HEK293 (cell line): ENCODE measurements at regions not wholly inside any gene's neighbourhood (a gene's known extent, or its start where the extent isn't known, plus 50 kb on each side); places are given as distances from the start of the nearest gene placed in this dataset.

Experiments
- CTCF ChIA-PET: fragments of 350-600 bp; formaldehyde crosslinking; extraction: SDS; loops from one replicate; lab custom pipeline; 2021; ENCODE audit warnings: antibody characterized with exemption; lab: Yijun Ruan, JAX
- POLR2A ChIA-PET: fragments of 300-600 bp; formaldehyde crosslinking; extraction: SDS; loops from one replicate; lab custom pipeline; 2020; ENCODE audit warnings: antibody characterized with exemption, inconsistent platforms; lab: Yijun Ruan, JAX
- H3K27ac ChIP-seq: fragments of 200-500 bp; sonication (Bioruptor generic); 2 replicates; pipeline ENCODE4 v1.5.1; 2014; ENCODE audit warnings: low read depth, low read length, control low read depth, inconsistent platforms; ENCODE audit errors: extremely low read depth
- H3K36me3 ChIP-seq, 2 experiments: fragments of 200-500 bp in 1 of 2; sonication (Bioruptor generic) in 1 of 2; 1 replicate in 1 of 2; 2 replicates in 1 of 2; pipeline ENCODE4 v1.5.1; 2014 to 2017; ENCODE audit warnings: inconsistent platforms in 2 of 2, low read length in 2 of 2; ENCODE audit not compliant: control insufficient read depth in 2 of 2, insufficient read depth in 1 of 2
- H3K4me1 ChIP-seq: fragments of 200-500 bp; sonication (Bioruptor generic); 2 replicates; pipeline ENCODE4 v1.5.1; 2014; ENCODE audit warnings: mild to moderate bottlenecking, low read length, inconsistent platforms; ENCODE audit not compliant: control insufficient read depth, insufficient read depth
- H3K4me3 ChIP-seq: 2 replicates; pipeline ENCODE4 v1.5.1; 2011; ENCODE audit warnings: low read depth, mild to moderate bottlenecking, control low read depth, low read length, moderate library complexity
- H3K9me3 ChIP-seq: fragments of 200-500 bp; sonication (Bioruptor generic); 2 replicates; pipeline ENCODE4 v1.5.1; 2014; ENCODE audit warnings: low read depth, low read length, inconsistent platforms; ENCODE audit not compliant: control insufficient read depth, insufficient read depth
- HOXA7 ChIP-seq: sonication (generic); formaldehyde crosslinking; IDR thresholded peaks from 2 replicates; pipeline ENCODE4 v1.8.1; 2022; ENCODE audit warnings: missing genetic modification reagents, borderline replicate concordance
- SETDB1 ChIP-seq: IDR thresholded peaks from one replicate; pipeline ENCODE4 v1.6.1; 2017; ENCODE audit warnings: mild to moderate bottlenecking, low read length, moderate library complexity, mixed read lengths; ENCODE audit not compliant: insufficient read length
- WT1 ChIP-seq: fragments of 450-650 bp; formaldehyde crosslinking; IDR thresholded peaks from 2 replicates; pipeline ENCODE4 v1.5.1; 2016; ENCODE audit warnings: missing biosample characterization, missing genetic modification characterization
- ZBTB7A ChIP-seq: fragments of 450-650 bp; formaldehyde crosslinking; IDR thresholded peaks from 2 replicates; pipeline ENCODE4 v1.5.1; 2016; ENCODE audit warnings: low read depth, missing biosample characterization, missing genetic modification characterization
- ZEB2 ChIP-seq: fragments of 450-650 bp; formaldehyde crosslinking; IDR thresholded peaks from 2 replicates; pipeline ENCODE4 v1.5.1; 2016; ENCODE audit warnings: missing biosample characterization, missing genetic modification characterization
- ZNF133 ChIP-seq: fragments of 450-650 bp; formaldehyde crosslinking; IDR thresholded peaks from 2 replicates; pipeline ENCODE4 v1.5.1; 2016; ENCODE audit warnings: missing biosample characterization, missing genetic modification characterization
- ZNF146 ChIP-seq: fragments of 450-650 bp; formaldehyde crosslinking; IDR thresholded peaks from 2 replicates; pipeline ENCODE4 v1.5.1; 2016; ENCODE audit warnings: missing biosample characterization, missing genetic modification characterization
- ZNF175 ChIP-seq: fragments of 450-650 bp; formaldehyde crosslinking; IDR thresholded peaks from 2 replicates; pipeline ENCODE4 v1.5.1; 2016; ENCODE audit warnings: missing biosample characterization, missing genetic modification characterization
- ZNF24 ChIP-seq: fragments of 450-650 bp; formaldehyde crosslinking; IDR thresholded peaks from 2 replicates; pipeline ENCODE4 v1.5.1; 2016; ENCODE audit warnings: missing biosample characterization, missing genetic modification characterization
- ZNF292 ChIP-seq: fragments of 450-650 bp; formaldehyde crosslinking; IDR thresholded peaks from 2 replicates; pipeline ENCODE4 v1.5.1; 2016; ENCODE audit warnings: low read depth, missing biosample characterization, missing genetic modification characterization, borderline replicate concordance
- ZNF302 ChIP-seq: fragments of 450-650 bp; formaldehyde crosslinking; IDR thresholded peaks from 2 replicates; pipeline ENCODE4 v1.5.1; 2016; ENCODE audit warnings: missing biosample characterization, missing genetic modification characterization, low read depth
- ZNF37A ChIP-seq: fragments of 450-650 bp; IDR thresholded peaks from 2 replicates; pipeline ENCODE4 v1.5.1; 2018; ENCODE audit warnings: missing biosample characterization, missing genetic modification characterization
- ZNF391 ChIP-seq: fragments of 450-650 bp; formaldehyde crosslinking; IDR thresholded peaks from 2 replicates; pipeline ENCODE4 v1.5.1; 2016; ENCODE audit warnings: low read depth, missing biosample characterization, missing genetic modification characterization, borderline replicate concordance
- ZNF394 ChIP-seq: fragments of 450-650 bp; formaldehyde crosslinking; IDR thresholded peaks from 2 replicates; pipeline ENCODE4 v1.5.1; 2016; ENCODE audit warnings: missing biosample characterization, missing genetic modification characterization, mild to moderate bottlenecking, moderate library complexity, borderline replicate concordance
- ZNF404 ChIP-seq: fragments of 450-650 bp; formaldehyde crosslinking; IDR thresholded peaks from 2 replicates; pipeline ENCODE4 v1.5.1; 2017; ENCODE audit warnings: missing biosample characterization, missing genetic modification characterization
- ZNF473 ChIP-seq: fragments of 450-650 bp; formaldehyde crosslinking; IDR thresholded peaks from 2 replicates; pipeline ENCODE4 v1.5.1; 2017; ENCODE audit warnings: missing biosample characterization, missing genetic modification characterization
- ZNF548 ChIP-seq: fragments of 450-650 bp; formaldehyde crosslinking; IDR thresholded peaks from 2 replicates; pipeline ENCODE4 v1.5.1; 2016; ENCODE audit warnings: missing biosample characterization, missing genetic modification characterization
- ZNF629 ChIP-seq: fragments of 450-650 bp; formaldehyde crosslinking; IDR thresholded peaks from 2 replicates; pipeline ENCODE4 v1.5.1; 2017; ENCODE audit warnings: missing biosample characterization, missing genetic modification characterization
- ZSCAN16 ChIP-seq: fragments of 450-650 bp; formaldehyde crosslinking; IDR thresholded peaks from 2 replicates; pipeline ENCODE4 v1.5.1; 2016; ENCODE audit warnings: missing biosample characterization, missing genetic modification characterization
- ZSCAN23 ChIP-seq: fragments of 450-650 bp; formaldehyde crosslinking; IDR thresholded peaks from 2 replicates; pipeline ENCODE4 v1.5.1; 2016; ENCODE audit warnings: missing biosample characterization, missing genetic modification characterization
- ZSCAN30 ChIP-seq: fragments of 450-650 bp; IDR thresholded peaks from 2 replicates; pipeline ENCODE4 v1.5.1; 2018; ENCODE audit warnings: missing biosample characterization, mild to moderate bottlenecking, missing genetic modification characterization, moderate library complexity
- TF ChIP-seq, protein P1 (sequence below): fragments of 450-650 bp; formaldehyde crosslinking; IDR thresholded peaks from 2 replicates; pipeline ENCODE4 v1.5.1; 2017; ENCODE audit warnings: missing biosample characterization, missing genetic modification characterization
- TF ChIP-seq, protein P2 (sequence below): fragments of 450-650 bp; formaldehyde crosslinking; IDR thresholded peaks from 2 replicates; pipeline ENCODE4 v1.5.1; 2016; ENCODE audit warnings: missing biosample characterization, missing genetic modification characterization
- TF ChIP-seq, protein P3 (sequence below): fragments of 450-650 bp; formaldehyde crosslinking; IDR thresholded peaks from 2 replicates; pipeline ENCODE4 v1.5.1; 2016; ENCODE audit warnings: missing biosample characterization, missing genetic modification characterization

DNA sequence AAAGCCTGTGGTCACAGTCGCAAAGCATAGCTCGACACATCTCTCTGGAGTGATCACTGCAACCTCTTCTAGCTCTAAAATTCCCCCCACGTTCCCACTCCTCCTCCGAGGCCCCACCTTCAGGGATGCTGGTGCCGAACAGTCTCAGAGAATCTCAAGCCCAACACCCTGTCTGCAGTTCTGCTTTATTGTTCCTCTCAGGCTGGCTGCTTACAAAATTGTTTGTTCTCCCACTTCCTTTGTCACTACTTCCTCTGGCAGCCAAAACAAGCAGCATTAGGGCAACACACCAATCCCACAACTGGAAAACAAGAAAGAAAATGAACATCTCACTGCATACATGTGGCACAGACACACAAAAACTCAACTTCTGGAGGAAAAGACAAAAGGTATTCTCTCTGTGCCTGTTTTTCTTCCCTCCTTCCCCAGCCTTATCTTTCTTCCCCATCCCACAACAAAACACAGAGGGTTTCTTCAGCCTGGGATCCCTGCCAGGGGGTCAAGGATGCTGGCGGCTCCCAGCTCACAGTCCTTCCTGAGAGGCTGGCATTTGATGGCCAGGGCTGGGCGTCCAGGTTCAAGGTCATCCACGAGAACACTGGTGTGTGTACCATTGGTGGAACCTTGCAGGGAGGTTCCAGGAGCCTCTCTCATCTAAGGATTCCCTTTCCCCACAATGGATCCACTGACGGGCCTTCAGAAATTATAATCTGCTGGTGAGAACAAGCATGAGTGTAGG is 108.4 kb downstream of the TMCO5A start (continued):
- TF ChIP-seq, protein P1, sequence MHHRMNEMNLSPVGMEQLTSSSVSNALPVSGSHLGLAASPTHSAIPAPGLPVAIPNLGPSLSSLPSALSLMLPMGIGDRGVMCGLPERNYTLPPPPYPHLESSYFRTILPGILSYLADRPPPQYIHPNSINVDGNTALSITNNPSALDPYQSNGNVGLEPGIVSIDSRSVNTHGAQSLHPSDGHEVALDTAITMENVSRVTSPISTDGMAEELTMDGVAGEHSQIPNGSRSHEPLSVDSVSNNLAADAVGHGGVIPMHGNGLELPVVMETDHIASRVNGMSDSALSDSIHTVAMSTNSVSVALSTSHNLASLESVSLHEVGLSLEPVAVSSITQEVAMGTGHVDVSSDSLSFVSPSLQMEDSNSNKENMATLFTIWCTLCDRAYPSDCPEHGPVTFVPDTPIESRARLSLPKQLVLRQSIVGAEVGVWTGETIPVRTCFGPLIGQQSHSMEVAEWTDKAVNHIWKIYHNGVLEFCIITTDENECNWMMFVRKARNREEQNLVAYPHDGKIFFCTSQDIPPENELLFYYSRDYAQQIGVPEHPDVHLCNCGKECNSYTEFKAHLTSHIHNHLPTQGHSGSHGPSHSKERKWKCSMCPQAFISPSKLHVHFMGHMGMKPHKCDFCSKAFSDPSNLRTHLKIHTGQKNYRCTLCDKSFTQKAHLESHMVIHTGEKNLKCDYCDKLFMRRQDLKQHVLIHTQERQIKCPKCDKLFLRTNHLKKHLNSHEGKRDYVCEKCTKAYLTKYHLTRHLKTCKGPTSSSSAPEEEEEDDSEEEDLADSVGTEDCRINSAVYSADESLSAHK (tag by site-specific recombination) = no peak
- TF ChIP-seq SETDB1 (no peak), ZNF24 (no peak), HOXA7 (CRISPR knock-in tag) (no peak), ZNF629 (no peak), ZSCAN30 (tag by site-specific recombination) (no peak)
- TF ChIP-seq, protein P2, sequence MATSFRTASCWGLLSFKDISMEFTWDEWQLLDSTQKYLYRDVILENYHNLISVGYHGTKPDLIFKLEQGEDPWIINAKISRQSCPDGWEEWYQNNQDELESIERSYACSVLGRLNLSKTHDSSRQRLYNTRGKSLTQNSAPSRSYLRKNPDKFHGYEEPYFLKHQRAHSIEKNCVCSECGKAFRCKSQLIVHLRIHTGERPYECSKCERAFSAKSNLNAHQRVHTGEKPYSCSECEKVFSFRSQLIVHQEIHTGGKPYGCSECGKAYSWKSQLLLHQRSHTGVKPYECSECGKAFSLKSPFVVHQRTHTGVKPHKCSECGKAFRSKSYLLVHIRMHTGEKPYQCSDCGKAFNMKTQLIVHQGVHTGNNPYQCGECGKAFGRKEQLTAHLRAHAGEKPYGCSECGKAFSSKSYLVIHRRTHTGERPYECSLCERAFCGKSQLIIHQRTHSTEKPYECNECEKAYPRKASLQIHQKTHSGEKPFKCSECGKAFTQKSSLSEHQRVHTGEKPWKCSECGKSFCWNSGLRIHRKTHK = no peak

DNA sequence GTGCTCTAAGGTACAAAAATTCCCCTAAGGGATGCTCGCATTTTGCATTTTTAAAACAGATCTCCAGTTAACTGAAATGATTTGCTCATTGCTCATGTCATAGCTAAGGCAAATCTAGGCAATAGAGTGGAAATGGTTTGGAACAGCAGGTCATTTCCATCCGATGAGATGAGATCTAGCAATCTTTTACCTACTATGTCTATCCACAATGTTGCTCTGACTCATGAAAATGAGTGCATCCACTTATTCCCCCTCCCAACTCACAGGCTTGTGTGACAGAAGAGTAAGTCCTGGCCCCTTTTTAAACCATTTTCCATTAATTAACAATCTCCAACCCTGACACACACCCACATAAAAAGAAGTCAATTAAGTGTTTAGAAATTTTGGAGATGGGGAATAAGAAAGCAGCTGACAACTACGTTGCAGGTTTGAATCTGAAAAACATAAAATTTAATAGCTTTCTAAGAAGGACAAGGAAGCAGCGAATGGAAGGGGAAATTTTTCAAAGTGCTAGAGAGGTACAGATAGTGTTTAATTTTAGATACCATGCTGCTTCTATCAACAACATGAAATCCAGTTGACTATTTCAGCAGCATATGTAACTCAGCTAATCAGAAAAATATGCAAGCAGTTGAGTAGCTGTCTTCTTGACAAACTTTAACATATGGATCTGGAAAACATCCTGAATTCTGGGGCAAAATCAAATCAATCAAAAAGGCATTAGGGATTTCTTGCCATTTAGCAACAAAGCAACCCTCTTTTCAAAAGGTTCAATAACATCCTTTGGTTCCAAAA is 112.0 kb downstream of the TMCO5A start:
- CTCF ChIA-PET = no interaction called here
- Histone ChIP-seq H3K36me3 (no peaks in the 10 kb centered on the region), H3K4me3 (no peak overlapping the region), H3K4me1 (no peaks in the 10 kb centered on the region), H3K9me3 (no peaks in the 10 kb centered on the region), H3K27ac (no peak overlapping the region)
- POLR2A ChIA-PET = no interaction called here
- no peak for TF ChIP-seq ZNF175 (tag by site-specific recombination)
- TF ChIP-seq ZSCAN16 = no peak
- TF ChIP-seq ZNF404 (tag by site-specific recombination) = no peak
- no peak for TF ChIP-seq ZNF473 (tag by site-specific recombination)
- TF ChIP-seq ZNF548 (tag by site-specific recombination) = no peak
- no peak for TF ChIP-seq ZNF394 (tag by site-specific recombination)
- TF ChIP-seq ZNF133 = no peak
- TF ChIP-seq, protein P3, sequence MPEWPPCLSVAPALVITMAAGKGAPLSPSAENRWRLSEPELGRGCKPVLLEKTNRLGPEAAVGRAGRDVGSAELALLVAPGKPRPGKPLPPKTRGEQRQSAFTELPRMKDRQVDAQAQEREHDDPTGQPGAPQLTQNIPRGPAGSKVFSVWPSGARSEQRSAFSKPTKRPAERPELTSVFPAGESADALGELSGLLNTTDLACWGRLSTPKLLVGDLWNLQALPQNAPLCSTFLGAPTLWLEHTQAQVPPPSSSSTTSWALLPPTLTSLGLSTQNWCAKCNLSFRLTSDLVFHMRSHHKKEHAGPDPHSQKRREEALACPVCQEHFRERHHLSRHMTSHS (tag by site-specific recombination) = no peak
- TF ChIP-seq SETDB1 = no peak
- TF ChIP-seq WT1 (tag by site-specific recombination) = no peak
- TF ChIP-seq HOXA7 (CRISPR knock-in tag) = no peak
- TF ChIP-seq ZNF302 (tag by site-specific recombination) = no peak
- no peak for TF ChIP-seq ZNF146 (tag by site-specific recombination)
- TF ChIP-seq ZNF292 (tag by site-specific recombination) = no peak
- no peak for TF ChIP-seq ZSCAN23 (tag by site-specific recombination)
- no peak for TF ChIP-seq ZNF37A
- no peak for TF ChIP-seq ZBTB7A (tag by site-specific recombination)
- no peak for TF ChIP-seq ZEB2 (tag by site-specific recombination)
- TF ChIP-seq ZNF391 (tag by site-specific recombination) = no peak
